ENCODE measurements at regions not wholly inside any gene's neighbourhood (a gene's known extent, or its start where the extent isn't known, plus 50 kb on each side); places are given as distances from the start of the nearest gene placed in this dataset.
A peak's percentile ranks its signal among the peaks of the same experiment; 100 is the strongest.

GRCh38 chr16:66273053-66273452 is 93.4 kb upstream of the CDH5 start:
- DNase-seq (ENCODE audit: low read depth) (no peak), FAIRE-seq (no peak)
- no peaks in the 10 kb centered on the region for H3K27me3 ChIP-seq (ENCODE audit: control insufficient read depth, insufficient read depth, low read length)
- TF ChIP-seq CTCF (IDR thresholded peaks at IDR 0.05; ENCODE audit: insufficient read depth, low read length, severe bottlenecking): no peak
- H3K4me3 ChIP-seq (ENCODE audit: low read depth, low read length): no peak overlapping the region
- no peaks in the 10 kb centered on the region for H3K36me3 ChIP-seq (ENCODE audit: control insufficient read depth, insufficient read depth, low read length)

GRCh38 chr16:66272461-66272860 is 94.0 kb upstream of the CDH5 start:
- Histone ChIP-seq H3K4me3 (ENCODE audit: low read depth, low read length) (no peak overlapping the region), H3K27me3 (ENCODE audit: control insufficient read depth, insufficient read depth, low read length) (no peaks in the 10 kb centered on the region), H3K36me3 (ENCODE audit: control insufficient read depth, insufficient read depth, low read length) (no peaks in the 10 kb centered on the region)
- TF ChIP-seq CTCF (IDR thresholded peaks at IDR 0.05; ENCODE audit: insufficient read depth, low read length, severe bottlenecking): no peak
- FAIRE-seq (no peak), DNase-seq (ENCODE audit: low read depth) (no peak)

- FAIRE-seq (peak; percentile 86), DNase-seq (ENCODE audit: low read depth) (peak; percentile 66)
Observed at GRCh38 chr16:66271074-66272060, 95.1 kb upstream of the CDH5 start.

GRCh38 chr16:66270333-66270927 is 96.1 kb upstream of the CDH5 start:
- peak; percentile 90 for TF ChIP-seq CTCF (IDR thresholded peaks at IDR 0.05; ENCODE audit: insufficient read depth, low read length, severe bottlenecking)
- Histone ChIP-seq H3K36me3 (ENCODE audit: control insufficient read depth, insufficient read depth, low read length) (no peaks in the 10 kb centered on the region), H3K27me3 (ENCODE audit: control insufficient read depth, insufficient read depth, low read length) (no peaks in the 10 kb centered on the region), H3K4me3 (ENCODE audit: low read depth, low read length) (no peak overlapping the region)
- FAIRE-seq (no peak), DNase-seq (ENCODE audit: low read depth) (no peak)

More at GRCh38 chr16:66271074-66272060, 95.1 kb upstream of the CDH5 start:
- Histone ChIP-seq H3K36me3 (ENCODE audit: control insufficient read depth, insufficient read depth, low read length) (no peaks in the 10 kb centered on the region), H3K27me3 (ENCODE audit: control insufficient read depth, insufficient read depth, low read length) (no peaks in the 10 kb centered on the region), H3K4me3 (ENCODE audit: low read depth, low read length) (no peak overlapping the region)
- no peak for TF ChIP-seq CTCF (IDR thresholded peaks at IDR 0.05; ENCODE audit: insufficient read depth, low read length, severe bottlenecking)

- TF ChIP-seq CTCF (IDR thresholded peaks at IDR 0.05; ENCODE audit: insufficient read depth, low read length, severe bottlenecking): no peak
- DNase-seq (ENCODE audit: low read depth) (no peak), FAIRE-seq (no peak)
- Histone ChIP-seq H3K4me3 (ENCODE audit: low read depth, low read length) (no peak overlapping the region), H3K27me3 (ENCODE audit: control insufficient read depth, insufficient read depth, low read length) (no peaks in the 10 kb centered on the region), H3K36me3 (ENCODE audit: control insufficient read depth, insufficient read depth, low read length) (no peaks in the 10 kb centered on the region)
Observed at GRCh38 chr16:66269617-66270332, 96.7 kb upstream of the CDH5 start.

Measured in bronchial epithelial cell (primary cell).